ENCODE measurements at regions not wholly inside any gene's neighbourhood (a gene's known extent, or its start where the extent isn't known, plus 50 kb on each side); places are given as distances from the start of the nearest gene placed in this dataset.

- no peak overlapping the region for H4K5ac ChIP-seq (ENCODE audit: insufficient read length, low read depth, low read length)
- H2BK12ac ChIP-seq (ENCODE audit: insufficient read length, low read depth, low read length) = no peak overlapping the region
- no peaks in the 10 kb centered on the region for H3K79me2 ChIP-seq (ENCODE audit: insufficient read depth, low read length)
- peaks cover under 1% of the 10 kb centered on the region; the same call in 1 of the 2 replicates for H3K27me3 ChIP-seq (ENCODE audit: insufficient read depth, low read length)
- H3K27me3 Mint-ChIP-seq (ENCODE audit: low read depth) = no peaks in the 10 kb centered on the region; the same call in none of the 2 replicates
- no peak overlapping the region for H4K8ac ChIP-seq (replicated peaks; ENCODE audit: insufficient read length, low read depth, low read length)
- no peaks in the 10 kb centered on the region for H4K20me1 ChIP-seq (ENCODE audit: control insufficient read depth, insufficient read depth, insufficient read length)
- no peak overlapping the region for H3K4ac ChIP-seq (ENCODE audit: low read depth, low read length)
- no peak overlapping the region for H3K27ac Mint-ChIP-seq
- TF ChIP-seq CTCF (conservative IDR thresholded peaks at IDR 0.05) = no peak
- no peak overlapping the region for H3T11ph ChIP-seq (ENCODE audit: low read length)
- no peaks in the 10 kb centered on the region for H3K9me3 ChIP-seq (ENCODE audit: control insufficient read depth, low read depth, low read length)
- H2BK15ac ChIP-seq (ENCODE audit: low read depth, low read length) = no peak overlapping the region
- no peak overlapping the region for H4K91ac ChIP-seq (ENCODE audit: insufficient read length, low read depth, low read length)
- no peak overlapping the region for H3K4me3 Mint-ChIP-seq
- H3K4me1 ChIP-seq (ENCODE audit: insufficient read depth, low read length) = peaks cover 3% of the 10 kb centered on the region; the same call in 1 of the 2 replicates
- no peaks in the 10 kb centered on the region for H3K23me2 ChIP-seq (ENCODE audit: insufficient read length, low read depth, low read length, poor library complexity, severe bottlenecking)
- no peak overlapping the region for H2AK5ac ChIP-seq (ENCODE audit: insufficient read length, low read length)
- no peak for DNase-seq
- no peaks in the 10 kb centered on the region for H3K9me3 Mint-ChIP-seq
- H2AFZ ChIP-seq (ENCODE audit: low read length) = no peak overlapping the region
- H3K4me2 ChIP-seq (ENCODE audit: insufficient read depth, insufficient read length, low read length) = no peak overlapping the region
- no peaks in the 10 kb centered on the region for H3K79me1 ChIP-seq (ENCODE audit: insufficient read depth, low read depth, low read length, poor library complexity, severe bottlenecking)
- H3K18ac ChIP-seq (ENCODE audit: insufficient read length, low read depth, low read length) = no peak overlapping the region
- H3K9ac ChIP-seq (ENCODE audit: extremely low read depth, insufficient read length, low read length) = no peak overlapping the region
- H2BK5ac ChIP-seq (ENCODE audit: insufficient read length, low read length) = no peak overlapping the region
- H3K27ac ChIP-seq (ENCODE audit: insufficient read length, low read depth, low read length) = no peak overlapping the region
- no peak overlapping the region for H3K56ac ChIP-seq (ENCODE audit: insufficient read length, low read depth, low read length)
- H3K36me3 Mint-ChIP-seq (ENCODE audit: insufficient read depth in 1 of 3, low read depth in 3 of 3) = no peaks in the 10 kb centered on the region
- no CpG with 5 or more reads among the region's 9 CpGs for WGBS (ENCODE audit: extremely low coverage, insufficient read length, low lambda C conversion rate)
- H2BK20ac ChIP-seq (ENCODE audit: low read depth, low read length, poor library complexity, severe bottlenecking) = no peak overlapping the region
- H3K4me1 Mint-ChIP-seq = peaks cover 20 to 21% of the 10 kb centered on the region in 2 experiments
- no peak overlapping the region for H3K23ac ChIP-seq (ENCODE audit: insufficient read length, low read depth, low read length)
- H3K14ac ChIP-seq (ENCODE audit: insufficient read depth, low read length) = peak overlapping the region; percentile 40; the same call in 1 of the 2 replicates
- no peak overlapping the region for H2BK120ac ChIP-seq (ENCODE audit: low read depth, low read length, poor library complexity, severe bottlenecking)
Measured at GRCh38 chr14:56702515-56702914, 107.8 kb downstream of the OTX2 start.

Data from H9 (cell line).